NOMO-1 treated with dmso at 0.1 percent for 144 hours (cell line): ENCODE measurements at regions not wholly inside any gene's neighbourhood (a gene's known extent, or its start where the extent isn't known, plus 50 kb on each side); places are given as distances from the start of the nearest gene placed in this dataset.
"Not testable (repeated sequence)": the region's sequence is repeated elsewhere in the genome, so short reads cannot be mapped to it uniquely, and the experiment has no call there.

Experiments
- DNase-seq: peaks from one replicate; lab custom pipeline; 2025; ENCODE audit not compliant: unreplicated experiment; lab: John Stamatoyannopoulos, UW

DNA sequence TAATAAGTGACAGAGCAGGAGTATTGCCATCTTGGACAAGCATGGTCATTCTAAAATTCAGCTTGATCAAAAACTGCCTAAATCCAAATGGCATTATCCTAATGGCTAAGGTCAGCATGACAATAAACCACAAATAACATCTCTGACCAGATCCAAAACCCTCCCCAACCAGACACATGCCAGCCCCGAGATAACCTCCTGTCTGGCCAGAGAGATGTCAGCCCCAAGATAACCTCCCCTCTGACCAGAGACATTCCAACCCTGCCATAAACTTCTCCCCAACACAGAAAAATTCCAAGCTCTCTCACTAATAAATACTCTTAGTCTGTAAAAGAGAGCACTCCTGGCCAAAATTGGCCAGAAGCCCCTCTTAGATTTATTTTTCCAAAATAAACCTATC lies 470.5 kb upstream of the UBE2E2 start:
- no peak for DNase-seq

DNA sequence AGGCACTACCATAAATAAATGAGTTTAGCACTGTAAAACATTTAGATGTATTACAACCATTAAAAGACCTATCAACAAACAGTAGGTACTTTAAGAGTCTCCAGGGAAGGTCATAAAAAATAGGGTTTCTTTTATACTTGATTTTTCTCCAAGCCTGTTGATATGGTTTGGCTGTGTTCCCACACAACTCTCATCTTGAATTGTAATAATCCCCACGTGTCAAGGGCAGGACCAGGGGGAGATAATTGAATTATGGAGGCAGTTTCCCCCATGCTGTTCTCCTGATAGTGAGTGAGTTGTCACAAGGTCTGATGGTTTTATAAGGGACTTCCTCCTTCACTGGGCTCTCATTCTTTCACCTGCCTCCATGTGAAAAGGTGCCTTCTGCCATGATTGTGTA lies 468.9 kb upstream of the UBE2E2 start:
- no peak for DNase-seq

DNA sequence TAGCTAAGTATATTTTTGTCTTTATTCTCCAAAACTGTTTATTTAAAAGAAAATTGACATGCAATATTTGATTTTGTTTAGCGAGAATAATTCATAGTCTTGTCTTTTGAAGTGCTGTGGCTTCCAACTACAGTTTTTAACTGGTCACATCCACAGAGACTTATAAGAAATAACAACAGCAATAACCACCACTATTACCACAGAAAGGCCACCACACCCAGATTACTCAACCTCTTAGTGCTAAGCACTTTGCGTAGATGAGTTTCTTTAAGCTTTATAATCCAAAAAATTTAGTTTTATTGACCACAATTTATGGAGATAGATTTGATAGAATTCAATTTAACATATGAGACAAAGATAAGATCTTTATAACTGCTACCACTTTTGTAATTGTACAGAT lies 468.4 kb upstream of the UBE2E2 start:
- DNase-seq = peak; percentile 65

DNA sequence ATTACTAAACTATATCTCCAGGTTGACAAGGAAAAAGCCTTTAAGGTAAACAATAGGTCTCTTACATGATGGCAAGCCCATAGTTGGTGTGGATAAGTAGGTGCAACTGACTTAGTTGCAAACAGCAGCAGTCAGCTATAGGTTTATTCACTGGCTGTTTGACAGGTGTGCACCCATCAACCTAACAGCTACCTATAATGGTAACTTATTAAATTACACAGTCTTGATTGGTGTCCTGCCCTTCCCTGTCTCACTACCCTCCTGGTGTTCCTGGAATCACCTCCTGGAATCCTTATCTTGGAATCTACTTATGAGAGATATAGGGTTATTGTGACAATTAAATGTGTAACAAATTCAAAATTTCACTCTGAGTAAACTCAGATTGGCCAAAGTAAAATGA lies 467.8 kb upstream of the UBE2E2 start:
- DNase-seq = no peak

DNA sequence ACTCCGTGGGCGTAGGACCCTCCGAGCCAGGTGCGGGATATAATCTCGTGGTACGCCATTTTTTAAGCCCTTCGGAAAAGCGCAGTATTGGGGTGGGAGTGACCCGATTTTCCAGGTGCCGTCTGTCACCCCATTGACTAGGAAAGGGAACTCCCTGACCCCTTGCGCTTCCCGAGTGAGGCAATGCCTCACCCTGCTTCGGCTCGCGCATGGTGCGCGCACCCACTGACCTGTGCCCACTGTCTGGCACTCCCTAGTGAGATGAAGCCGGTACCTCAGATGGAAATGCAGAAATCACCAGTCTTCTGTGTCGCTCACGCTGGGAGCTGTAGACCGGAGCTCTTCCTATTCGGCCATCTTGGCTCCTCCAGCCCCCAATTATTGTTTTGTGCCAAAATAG lies 459.7 kb upstream of the UBE2E2 start:
- not testable (repeated sequence) for DNase-seq

DNA sequence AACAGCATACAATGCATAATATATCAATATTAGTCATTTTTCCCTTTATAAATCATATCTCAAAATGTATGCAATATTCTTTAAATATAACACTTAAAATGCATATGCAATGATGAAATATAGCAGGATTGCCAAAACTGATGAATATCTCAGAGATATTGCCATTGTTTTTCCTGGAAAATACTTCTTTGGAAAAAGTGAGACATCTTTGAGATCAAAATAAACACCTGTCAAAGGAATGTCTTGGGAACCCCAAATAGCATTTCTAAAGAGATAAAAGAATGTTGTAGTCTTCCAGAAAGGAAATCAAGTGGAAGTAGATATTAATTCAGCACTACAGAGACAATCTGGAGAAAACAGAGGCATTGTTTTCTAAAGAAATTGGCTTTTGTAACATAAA lies 457.8 kb upstream of the UBE2E2 start:
- no peak for DNase-seq

- no peak for DNase-seq
Observed at GRCh38 chr3:22746221-22746620, 456.9 kb upstream of the UBE2E2 start.

GRCh38 chr3:22748453-22749045 lies 454.6 kb upstream of the UBE2E2 start:
- no peak for DNase-seq

DNA sequence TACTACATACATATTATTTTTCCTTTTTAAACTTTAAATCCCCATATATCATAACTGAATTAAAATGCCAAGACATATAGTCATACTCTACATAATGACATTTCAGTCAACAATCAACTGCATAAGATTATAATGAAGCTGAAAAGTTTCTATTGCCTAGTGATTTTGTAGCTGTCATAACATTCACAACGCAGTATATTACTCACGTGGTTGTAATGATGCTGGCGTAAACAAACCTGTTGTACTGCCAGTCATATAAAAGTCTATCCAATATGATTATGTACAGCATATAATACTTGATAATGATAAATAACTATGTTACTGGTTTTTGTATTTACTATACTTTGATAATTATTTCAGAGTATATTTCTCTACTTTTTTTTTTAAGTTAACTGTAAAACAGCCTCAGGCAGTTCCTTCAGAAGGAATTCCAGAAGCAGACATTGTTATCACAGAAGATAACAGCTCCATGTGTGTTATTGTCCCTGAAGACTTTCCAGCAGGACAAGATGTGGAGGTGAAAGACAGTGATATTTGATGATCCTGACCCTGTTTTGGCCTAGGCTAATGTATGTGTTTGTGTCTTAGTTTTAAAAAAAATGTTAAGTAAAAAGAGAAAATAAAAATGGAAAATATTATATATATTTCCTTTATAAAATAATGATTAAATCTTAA lies 443.4 kb upstream of the UBE2E2 start:
- no peak for DNase-seq

GRCh38 chr3:22765679-22766078 lies 437.4 kb upstream of the UBE2E2 start:
- no peak for DNase-seq

- DNase-seq = no peak
Observed at GRCh38 chr3:22777834-22778233, 425.3 kb upstream of the UBE2E2 start.

DNA sequence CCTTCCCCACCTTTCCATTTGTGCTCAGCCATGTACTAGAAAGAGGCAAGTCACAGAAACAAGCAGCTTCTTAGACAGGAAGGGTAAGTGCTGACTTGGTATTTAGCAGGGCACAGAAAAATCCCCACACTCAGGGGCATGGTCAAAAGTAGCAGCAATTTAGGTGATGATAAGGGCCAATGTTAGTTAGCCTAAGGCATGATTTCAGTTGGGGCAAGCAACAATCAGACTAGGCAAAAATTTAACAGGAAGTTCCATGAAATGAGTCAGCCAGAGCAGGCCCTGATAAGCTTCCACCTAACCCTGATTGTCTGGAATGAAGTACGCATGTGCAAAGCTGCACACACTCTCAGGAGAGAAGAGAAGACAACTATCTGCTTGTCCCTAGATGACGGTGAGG lies 423.4 kb upstream of the UBE2E2 start:
- no peak for DNase-seq

GRCh38 chr3:22792533-22792932 lies 410.6 kb upstream of the UBE2E2 start:
- DNase-seq = no peak

GRCh38 chr3:22795917-22796316 lies 407.2 kb upstream of the UBE2E2 start:
- no peak for DNase-seq

DNA sequence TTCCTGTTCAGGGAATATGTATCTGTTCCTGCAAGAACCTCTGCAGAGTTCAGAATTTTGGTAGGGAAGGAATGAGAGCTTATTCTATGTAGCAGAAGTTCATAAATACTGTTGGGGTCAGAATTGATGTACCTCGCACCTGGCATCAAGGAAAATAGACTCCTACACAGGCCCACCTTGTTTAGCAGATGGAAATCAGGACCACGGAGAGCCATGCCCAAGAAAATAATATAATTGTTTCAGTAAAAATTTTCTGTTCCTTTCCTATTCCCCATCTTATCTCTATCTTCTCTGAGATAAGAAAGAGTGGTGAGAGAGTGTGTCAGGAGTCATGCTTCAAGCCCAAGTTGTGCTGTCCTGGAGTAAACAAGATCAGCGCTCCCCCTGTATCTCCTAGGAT lies 404.7 kb upstream of the UBE2E2 start:
- no peak for DNase-seq

DNA sequence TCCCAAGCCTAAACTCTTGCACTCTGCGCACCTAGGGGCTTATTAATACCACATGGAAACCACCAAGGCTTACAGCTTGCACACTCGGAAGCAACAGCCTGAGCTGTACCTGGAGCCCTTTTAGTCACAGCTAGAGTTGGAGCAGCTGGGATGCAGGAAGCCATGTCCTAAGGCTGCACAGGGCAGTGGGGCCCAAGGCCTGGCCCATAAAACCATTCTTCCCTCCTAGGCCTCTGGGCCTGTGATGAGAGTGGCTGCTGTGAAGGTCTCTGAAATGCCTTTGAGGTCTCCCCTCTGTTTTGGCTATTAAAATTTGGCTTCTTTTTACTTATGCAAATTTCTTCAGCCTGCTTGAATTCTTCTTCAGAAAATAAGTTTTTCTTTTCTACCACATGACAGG lies 383.9 kb upstream of the UBE2E2 start:
- no peak for DNase-seq

- no peak for DNase-seq
Observed at GRCh38 chr3:22835041-22835440, 368.1 kb upstream of the UBE2E2 start.

DNA sequence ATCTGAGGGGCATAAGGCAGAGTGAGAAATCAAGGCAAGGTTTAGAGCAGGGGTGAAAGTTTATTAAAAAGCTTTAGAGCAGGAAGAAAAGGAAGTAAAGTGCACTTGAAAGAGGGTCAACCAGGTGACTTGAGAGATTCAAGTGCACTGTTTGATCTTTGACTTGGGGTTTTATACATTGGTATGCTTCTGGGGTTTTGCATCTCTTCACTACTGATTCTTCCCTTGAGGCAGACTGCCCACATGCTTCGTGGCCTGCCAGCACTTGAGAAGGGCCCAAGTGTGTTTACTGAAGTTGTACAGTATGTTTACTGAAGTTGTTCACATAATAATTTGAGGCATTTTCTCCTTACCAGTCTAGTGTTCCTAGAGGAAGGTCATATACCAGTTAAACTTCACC lies 367.0 kb upstream of the UBE2E2 start:
- DNase-seq = no peak

DNA sequence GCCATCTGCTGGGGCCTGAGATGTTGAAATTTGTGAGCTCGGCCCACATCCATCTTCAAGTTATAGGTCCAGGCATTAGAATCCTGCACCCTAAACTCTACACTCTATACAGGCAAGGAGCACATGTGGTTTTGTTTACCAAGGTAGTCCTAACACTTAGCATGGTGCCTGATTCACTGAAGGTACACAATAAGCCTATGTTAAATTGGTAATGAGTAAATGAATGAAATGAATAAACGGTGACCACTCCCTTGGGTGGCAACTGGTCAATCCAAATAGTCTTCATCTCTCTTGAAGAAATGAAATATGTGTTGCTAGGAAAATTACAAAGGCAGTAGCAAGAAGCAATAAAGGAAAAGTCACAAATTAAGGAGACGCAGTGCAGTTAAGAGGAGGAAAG lies 359.3 kb upstream of the UBE2E2 start:
- DNase-seq = no peak

DNA sequence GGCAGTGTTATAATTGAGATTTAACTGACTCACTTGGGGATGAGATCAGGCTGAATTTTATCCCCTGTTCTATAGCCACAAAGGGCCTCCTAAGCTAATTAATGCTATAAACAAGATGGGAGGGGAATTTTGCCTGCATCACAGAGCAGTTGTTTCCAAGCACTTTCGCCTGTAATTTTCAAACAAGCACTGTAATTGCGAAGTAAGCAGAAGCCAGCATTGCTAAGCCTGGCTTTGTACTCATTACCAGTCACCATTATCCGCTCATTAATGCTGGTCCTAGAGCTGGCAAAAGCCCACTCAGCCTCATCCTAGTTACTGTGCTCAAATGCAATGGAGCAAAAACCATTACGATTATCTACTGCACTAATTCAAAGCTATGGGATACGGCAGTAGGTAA lies 356.6 kb upstream of the UBE2E2 start:
- no peak for DNase-seq

DNA sequence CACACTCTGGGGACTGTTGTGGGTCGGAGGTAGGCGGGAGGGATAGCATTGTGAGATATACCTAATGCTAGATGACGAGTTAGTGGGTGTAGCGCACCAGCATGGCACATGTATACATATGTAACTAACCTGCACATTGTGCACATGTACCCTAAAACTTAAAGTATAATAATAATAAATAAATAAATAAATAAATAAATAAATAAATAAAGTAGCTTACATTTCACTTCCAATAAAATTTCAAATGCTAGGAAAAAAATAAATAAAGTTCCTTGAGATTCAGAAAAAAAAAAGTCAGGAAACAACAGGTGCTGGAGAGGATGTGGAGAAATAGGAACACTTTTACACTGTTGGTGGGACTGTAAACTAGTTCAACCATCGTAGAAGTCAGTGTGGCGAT lies 353.5 kb upstream of the UBE2E2 start:
- DNase-seq = not testable (repeated sequence)

DNA sequence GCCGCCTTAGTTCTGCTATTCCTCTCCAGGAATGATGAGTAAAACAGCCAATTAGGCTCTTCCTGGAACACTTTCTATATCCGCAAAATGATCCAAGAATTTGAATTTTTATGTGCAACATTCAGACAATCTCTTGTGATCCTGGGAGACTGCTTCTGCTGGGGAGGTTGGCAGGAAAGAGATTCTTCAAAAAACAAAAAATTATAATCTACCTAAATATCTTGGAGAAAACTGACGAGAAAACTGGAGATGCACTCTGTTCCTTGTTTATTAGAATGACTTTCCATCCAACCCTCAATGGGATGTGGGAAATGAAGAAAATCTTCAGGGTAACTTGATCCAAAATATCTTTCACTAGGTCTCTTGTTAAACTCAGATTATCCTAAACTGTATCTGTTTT lies 346.3 kb upstream of the UBE2E2 start:
- no peak for DNase-seq

- no peak for DNase-seq
Observed at GRCh38 chr3:22858486-22858885, 344.6 kb upstream of the UBE2E2 start.
